ENCODE measurements at regions not wholly inside any gene's neighbourhood (a gene's known extent, or its start where the extent isn't known, plus 50 kb on each side); places are given as distances from the start of the nearest gene placed in this dataset.
A peak's percentile ranks its signal among the peaks of the same experiment; 100 is the strongest.
"Not testable (repeated sequence)": the region's sequence is repeated elsewhere in the genome, so short reads cannot be mapped to it uniquely, and the experiment has no call there.

- no peak for TF ChIP-seq CTCF (IDR thresholded peaks at IDR 0.05)
Observed at GRCh38 chr9:124125651-124125977, 114.0 kb downstream of the LHX2 start.

GRCh38 chr9:124126648-124127646 lies 115.4 kb downstream of the LHX2 start:
- intact Hi-C loops (cut with micrococcal nuclease), result loop anchor here (5.0 to 10.0 kb wide), 4 partner anchors 75 to 268 kb away; no protein-coding TSS in a partner anchor
- peak; percentile 99 for TF ChIP-seq CTCF (IDR thresholded peaks at IDR 0.05)
- Mint-ChIP-seq H3K36me3 (ENCODE audit: low read depth) (no peaks in the 10 kb centered on the region), H3K9me3 (no peaks in the 10 kb centered on the region), H3K4me1 (ENCODE audit: low read depth) (peaks cover 4% of the 10 kb centered on the region), H3K4me3 (no peak overlapping the region), H3K27me3 (peaks cover 10% of the 10 kb centered on the region), H3K27ac (no peak overlapping the region)
- POLR2A ChIA-PET, result interaction anchor here (0.6 to 0.9 kb wide), 2 partner anchors 55 to 270 kb away, joined by 3 read pairs; no protein-coding TSS in a partner anchor
- CTCF ChIA-PET, result interaction anchor here (0.7 to 3.6 kb wide), 53 partner anchors 10 to 583 kb away, joined by 3 to 49 read pairs (median 4); partner anchors contain the start of gene NEK6
- DNase-seq, result peak; percentile 87
- ATAC-seq, result peak; percentile 73

More at GRCh38 chr9:124125651-124125977, 114.0 kb downstream of the LHX2 start:
- no peaks in the 10 kb centered on the region for H3K9me3 Mint-ChIP-seq
- no peak overlapping the region for H3K27ac Mint-ChIP-seq
- CTCF ChIA-PET, result interaction anchor here (1.1 to 3.6 kb wide), 7 partner anchors 9 to 294 kb away, joined by 3 to 49 read pairs (median 12); partner anchors contain the start of gene NEK6
- DNase-seq, result no peak
- ATAC-seq, result no peak
- intact Hi-C loops (cut with micrococcal nuclease), result loop anchor here (5.0 to 10.0 kb wide), 4 partner anchors 77 to 269 kb away; no protein-coding TSS in a partner anchor
- POLR2A ChIA-PET, result no interaction called here
- H3K4me3 Mint-ChIP-seq, result no peak overlapping the region
- peaks cover 4% of the 10 kb centered on the region for H3K4me1 Mint-ChIP-seq (ENCODE audit: low read depth)
- H3K36me3 Mint-ChIP-seq (ENCODE audit: low read depth), result no peaks in the 10 kb centered on the region
- H3K27me3 Mint-ChIP-seq, result peaks cover 12% of the 10 kb centered on the region

DNA sequence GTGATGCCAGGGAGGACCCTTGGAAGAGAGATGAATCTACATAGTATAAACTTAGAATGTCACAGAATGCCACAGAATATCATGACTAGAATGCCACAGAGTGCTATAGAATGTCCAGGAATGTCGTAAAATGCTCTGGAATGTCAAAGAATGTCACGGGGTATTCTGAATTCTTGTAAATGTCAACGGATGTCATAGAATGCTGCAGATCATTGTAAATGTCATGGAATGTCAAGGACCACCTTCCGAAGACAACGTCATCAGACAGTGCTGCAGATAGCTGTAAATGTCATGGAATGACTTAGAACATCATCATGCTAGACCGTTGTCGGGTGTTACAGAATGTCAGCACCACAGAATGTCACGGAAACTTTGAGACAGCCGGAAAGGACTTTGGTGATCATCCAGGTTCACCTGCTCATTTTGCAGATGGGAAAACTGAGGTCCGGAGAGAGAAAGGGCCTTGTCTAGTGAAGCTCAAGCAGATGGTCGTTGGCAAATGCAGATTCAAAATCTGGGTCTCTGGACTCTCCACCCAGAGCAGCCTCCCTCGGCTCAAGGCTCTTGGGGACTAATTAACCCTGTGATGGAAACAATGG lies 117.1 kb downstream of the LHX2 start:
- ChIA-PET POLR2A (interaction anchor here (0.5 kb wide), 1 partner anchor 548 kb away, joined by 5 read pairs; no protein-coding TSS in a partner anchor), CTCF (interaction anchor here (0.6 to 3.6 kb wide), 3 partner anchors 164 to 572 kb away, joined by 3 to 49 read pairs (median 17); no protein-coding TSS in a partner anchor)
- TF ChIP-seq CTCF (IDR thresholded peaks at IDR 0.05), result no peak
- no peak for DNase-seq
- H3K36me3 Mint-ChIP-seq (ENCODE audit: low read depth), result no peaks in the 10 kb centered on the region
- ATAC-seq, result no peak
- H3K9me3 Mint-ChIP-seq, result no peaks in the 10 kb centered on the region
- intact Hi-C loops (cut with micrococcal nuclease), result loop anchor here (5.0 to 10.0 kb wide), 4 partner anchors 74 to 266 kb away; no protein-coding TSS in a partner anchor
- peaks cover 11% of the 10 kb centered on the region for H3K27me3 Mint-ChIP-seq
- peaks cover 4% of the 10 kb centered on the region for H3K4me1 Mint-ChIP-seq (ENCODE audit: low read depth)
- H3K27ac Mint-ChIP-seq, result no peak overlapping the region
- no peak overlapping the region for H3K4me3 Mint-ChIP-seq

DNA sequence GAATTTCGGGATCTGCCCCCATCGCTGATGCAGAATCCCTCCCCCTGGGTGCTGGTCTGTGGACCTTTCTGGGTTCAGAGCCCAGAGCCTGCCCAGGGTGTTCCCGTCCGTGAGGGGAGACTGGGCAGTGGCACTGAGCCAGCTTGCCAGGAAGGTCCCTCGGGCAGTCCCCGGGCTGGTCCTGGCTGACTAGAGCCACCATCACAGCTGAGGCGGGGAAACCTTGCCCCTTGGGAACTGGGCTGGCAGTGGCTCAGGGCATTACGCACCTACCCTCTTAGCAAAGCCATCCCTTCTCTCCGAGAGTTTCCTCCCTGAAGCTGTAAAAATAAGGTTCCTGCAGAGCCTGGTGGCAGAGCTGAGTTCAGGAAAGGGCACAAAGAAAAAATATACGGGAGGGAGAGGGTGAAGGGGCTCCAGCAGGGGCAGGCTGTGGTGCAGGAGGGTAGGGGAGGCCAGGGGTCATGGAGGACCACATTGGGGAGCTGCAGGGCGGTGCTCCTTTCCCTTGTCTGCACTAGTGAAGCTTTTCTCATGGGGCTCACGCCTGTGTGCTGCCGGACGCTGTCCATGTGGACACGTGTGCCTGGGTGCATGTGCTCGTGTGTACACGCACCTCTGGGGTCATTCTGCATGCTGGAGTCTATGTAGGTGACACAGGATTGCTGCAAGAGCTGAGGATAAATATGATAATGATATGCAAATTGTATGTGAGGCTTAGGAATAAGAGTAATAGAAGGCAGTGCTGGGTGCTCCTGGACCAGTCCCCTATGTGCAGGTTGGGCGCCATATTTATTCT lies 118.9 kb downstream of the LHX2 start:
- no peak overlapping the region for H3K27ac Mint-ChIP-seq
- ATAC-seq (no peak), DNase-seq (no peak)
- no peaks in the 10 kb centered on the region for H3K9me3 Mint-ChIP-seq
- ChIA-PET POLR2A (interaction anchor here (1.3 kb wide), 1 partner anchor 28 kb away, joined by 3 read pairs; no protein-coding TSS in a partner anchor), CTCF (interaction anchor here (1.3 kb wide), 1 partner anchor 195 kb away, joined by 3 read pairs; no protein-coding TSS in a partner anchor)
- no peak overlapping the region for H3K4me3 Mint-ChIP-seq
- intact Hi-C loops (cut with micrococcal nuclease), result no loop called here
- no peaks in the 10 kb centered on the region for H3K36me3 Mint-ChIP-seq (ENCODE audit: low read depth)
- peaks cover 4% of the 10 kb centered on the region for H3K4me1 Mint-ChIP-seq (ENCODE audit: low read depth)
- peaks cover 6% of the 10 kb centered on the region for H3K27me3 Mint-ChIP-seq
- TF ChIP-seq CTCF (IDR thresholded peaks at IDR 0.05), result no peak

DNA sequence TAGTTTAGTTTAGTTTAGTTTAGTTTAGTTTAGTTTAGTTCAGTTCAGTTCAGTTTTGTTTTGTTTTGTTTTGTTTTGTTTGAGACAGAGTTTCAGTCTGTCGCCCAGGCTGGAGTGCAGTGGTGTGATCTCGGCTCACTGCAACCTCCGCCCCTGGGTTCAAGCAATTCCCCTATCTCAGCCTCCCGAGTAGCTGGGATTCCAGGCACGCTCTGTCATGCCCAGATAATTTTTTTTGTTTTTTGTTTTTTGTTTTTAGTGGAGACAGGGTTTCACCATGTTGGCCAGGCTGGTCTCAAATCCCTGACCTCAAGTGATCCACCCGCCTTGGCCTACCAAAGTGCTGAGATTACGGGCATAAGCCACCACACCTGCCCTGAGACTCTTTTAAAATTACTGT lies 120.0 kb downstream of the LHX2 start:
- POLR2A ChIA-PET; H3K4me3 Mint-ChIP-seq; H3K27ac Mint-ChIP-seq; H3K9me3 Mint-ChIP-seq; ATAC-seq; DNase-seq; H3K36me3 Mint-ChIP-seq (ENCODE audit: low read depth); intact Hi-C loops (cut with micrococcal nuclease); H3K4me1 Mint-ChIP-seq (ENCODE audit: low read depth): not testable (repeated sequence)
- peaks cover 11% of the 10 kb centered on the region for H3K27me3 Mint-ChIP-seq
- CTCF ChIA-PET, result interaction anchor here (1.3 kb wide), 1 partner anchor 190 kb away, joined by 3 read pairs; no protein-coding TSS in a partner anchor

Measured in activated CD8-positive, alpha-beta T cell treated with anti-CD3 and anti-CD28 coated beads for 36 hours (primary cell).